ENCODE measurements at regions not wholly inside any gene's neighbourhood (a gene's known extent, or its start where the extent isn't known, plus 50 kb on each side); places are given as distances from the start of the nearest gene placed in this dataset.

- TF ChIP-seq ATF6 (CRISPR knock-in tag; IDR thresholded peaks at IDR 0.05) (no peak), NFXL1 (CRISPR knock-in tag; IDR thresholded peaks at IDR 0.05) (no peak), PHB2 (IDR thresholded peaks at IDR 0.05; ENCODE audit: low read depth) (no peak), TFAP4 (CRISPR knock-in tag; IDR thresholded peaks at IDR 0.05; ENCODE audit: borderline replicate concordance) (no peak), CHD7 (IDR thresholded peaks at IDR 0.05; ENCODE audit: low read depth, low read length) (no peak)
Measured at GRCh38 chr12:102342281-102343006, 137.9 kb downstream of the IGF1 start (continued).
